IMR-90 (cell line): ENCODE measurements at regions not wholly inside any gene's neighbourhood (a gene's known extent, or its start where the extent isn't known, plus 50 kb on each side); places are given as distances from the start of the nearest gene placed in this dataset.

ENCODE experiments used
- ATAC-seq: fragments of 200-7000 bp; cut with Tn5 transposase; 2 replicates; pipeline ENCODE4 v1.9.1; 2020; ENCODE audit warnings: low read depth, mild to moderate bottlenecking, moderate library complexity
- BruUV-seq: library from RNA; stranded (reverse); fragments of 400-500 nt; replicated peaks from 2 replicates; lab custom pipeline; 2021; lab: Mats Ljungman, UMichigan
- CTCF ChIA-PET: fragments of 300-600 bp; formaldehyde crosslinking; extraction: SDS; loops from one replicate; lab custom pipeline; 2021; ENCODE audit warnings: antibody characterized with exemption; lab: Yijun Ruan, JAX
- POLR2A ChIA-PET: fragments of 300-600 bp; sonication (Branson Sonifier 250); formaldehyde crosslinking; loops from one replicate; lab custom pipeline; 2022; ENCODE audit warnings: antibody characterized with exemption; ENCODE audit not compliant: unreplicated experiment; lab: Charles Lee
- DNase-seq: peaks from one replicate; pipeline ENCODE4 v3.0.0; 2013
- H2AFZ ChIP-seq: replicated peaks from 2 replicates; pipeline ENCODE3; 2013; ENCODE audit warnings: low read length, mild to moderate bottlenecking; ENCODE audit not compliant: poor library complexity
- H2AK5ac ChIP-seq: 2 replicates; pipeline ENCODE4 v1.6.1; 2013; ENCODE audit warnings: low read depth, low read length, inconsistent platforms
- H2AK9ac ChIP-seq: replicated peaks from 2 replicates; pipeline ENCODE3; 2013; ENCODE audit warnings: mild to moderate bottlenecking, low read depth, low read length, moderate library complexity; ENCODE audit not compliant: poor library complexity
- H2BK120ac ChIP-seq: 2 replicates; pipeline ENCODE4 v1.6.1; 2013; ENCODE audit warnings: low read depth, low read length, inconsistent platforms
- H2BK15ac ChIP-seq: 3 replicates; pipeline ENCODE4 v1.6.1; 2013; ENCODE audit warnings: low read depth, low read length, inconsistent platforms
- H2BK20ac ChIP-seq: 2 replicates; pipeline ENCODE4 v1.6.1; 2013; ENCODE audit warnings: low read depth, mild to moderate bottlenecking, inconsistent platforms, low read length, moderate library complexity
- H2BK5ac ChIP-seq: 2 replicates; pipeline ENCODE4 v1.6.1; 2013; ENCODE audit warnings: mild to moderate bottlenecking, low read depth, low read length, inconsistent platforms; ENCODE audit not compliant: poor library complexity, severe bottlenecking
- H3K14ac ChIP-seq: replicated peaks from 2 replicates; pipeline ENCODE4 v1.6.1; 2013; ENCODE audit warnings: low read depth, low read length, inconsistent platforms
- H3K18ac ChIP-seq: 2 replicates; pipeline ENCODE4 v1.6.1; 2013; ENCODE audit warnings: low read depth, low read length, control low read depth
- H3K23ac ChIP-seq: 2 replicates; pipeline ENCODE4 v1.6.1; 2013; ENCODE audit warnings: low read depth, low read length, inconsistent platforms
- H3K27ac ChIP-seq: 2 replicates; pipeline ENCODE4 v1.5.1; 2013; ENCODE audit warnings: mild to moderate bottlenecking, control low read depth, low read length; ENCODE audit not compliant: insufficient read depth
- H3K27me3 ChIP-seq: 2 replicates; pipeline ENCODE4 v1.6.1; 2013; ENCODE audit warnings: low read length; ENCODE audit not compliant: control insufficient read depth, insufficient read depth
- H3K36me3 ChIP-seq: 2 replicates; pipeline ENCODE4 v1.6.1; 2013; ENCODE audit warnings: low read length, mixed read lengths; ENCODE audit not compliant: control insufficient read depth, insufficient read depth
- H3K4ac ChIP-seq: 2 replicates; pipeline ENCODE4 v1.6.1; 2013; ENCODE audit warnings: low read depth, low read length, inconsistent platforms
- H3K4me1 ChIP-seq: 2 replicates; pipeline ENCODE4 v1.6.1; 2013; ENCODE audit warnings: low read length, mixed read lengths; ENCODE audit not compliant: control insufficient read depth, insufficient read depth
- H3K4me2 ChIP-seq: 2 replicates; pipeline ENCODE4 v1.6.1; 2013; ENCODE audit warnings: low read depth, mild to moderate bottlenecking, control low read depth, low read length, moderate library complexity
- H3K4me3 ChIP-seq: 2 replicates; pipeline ENCODE4 v1.5.1; 2013; ENCODE audit warnings: low read depth, mild to moderate bottlenecking, control low read depth, low read length, moderate library complexity; ENCODE audit not compliant: insufficient read depth
- H3K56ac ChIP-seq: 2 replicates; pipeline ENCODE4 v1.6.1; 2013; ENCODE audit warnings: low read length, inconsistent platforms; ENCODE audit not compliant: insufficient read depth; ENCODE audit errors: extremely low read depth
- H3K79me1 ChIP-seq, 2 experiments: 2 replicates each; pipeline ENCODE4 v1.6.1; 2013; ENCODE audit warnings: low read length in 2 of 2, inconsistent platforms in 1 of 2, low read depth in 1 of 2
- H3K9ac ChIP-seq: 2 replicates; pipeline ENCODE4 v1.6.1; 2013; ENCODE audit warnings: low read depth, low read length, control low read depth
- H3K9me1 ChIP-seq: 2 replicates; pipeline ENCODE4 v1.6.1; 2013; ENCODE audit warnings: low read length, inconsistent platforms; ENCODE audit not compliant: insufficient read depth
- H3K9me3 ChIP-seq: 2 replicates; pipeline ENCODE4 v1.6.1; 2013; ENCODE audit warnings: low read length; ENCODE audit not compliant: control insufficient read depth, insufficient read depth
- H4K20me1 ChIP-seq: 2 replicates; pipeline ENCODE4 v1.6.1; 2013; ENCODE audit warnings: low read length, inconsistent platforms; ENCODE audit not compliant: insufficient read depth
- H4K5ac ChIP-seq: 2 replicates; pipeline ENCODE4 v1.6.1; 2013; ENCODE audit warnings: mild to moderate bottlenecking, low read depth, low read length, control low read depth
- H4K8ac ChIP-seq, 2 experiments: 2 replicates each; pipeline ENCODE4 v1.6.1; 2013; ENCODE audit warnings: low read depth in 2 of 2, low read length in 2 of 2, control low read depth in 1 of 2, inconsistent platforms in 1 of 2
- H4K91ac ChIP-seq: 2 replicates; pipeline ENCODE4 v1.6.1; 2013; ENCODE audit warnings: low read depth, low read length, inconsistent platforms; ENCODE audit not compliant: insufficient read depth
- BHLHE40 ChIP-seq: fragments of 150-350 bp; IDR thresholded peaks from 2 replicates; pipeline ENCODE4 v1.6.1; 2016; ENCODE audit warnings: mild to moderate bottlenecking, low read depth, low read length
- CHD1 ChIP-seq: IDR thresholded peaks from 2 replicates; pipeline ENCODE4 v1.6.1; 2012; ENCODE audit warnings: low read depth, low read length, improper control_type of control experiment
- FOS ChIP-seq: fragments of 150-350 bp; IDR thresholded peaks from 2 replicates; pipeline ENCODE4 v1.6.1; 2016; ENCODE audit warnings: low read depth, low read length
- MAFK ChIP-seq: IDR thresholded peaks from 2 replicates; pipeline ENCODE4 v1.6.1; 2012; ENCODE audit warnings: low read depth, low read length, improper control_type of control experiment
- MAZ ChIP-seq: IDR thresholded peaks from 2 replicates; pipeline ENCODE4 v1.6.1; 2012; ENCODE audit warnings: low read depth, mild to moderate bottlenecking, low read length, improper control_type of control experiment, moderate library complexity, borderline replicate concordance
- MXI1 ChIP-seq: IDR thresholded peaks from 2 replicates; pipeline ENCODE4 v1.6.1; 2012; ENCODE audit warnings: low read depth, mild to moderate bottlenecking, low read length, moderate library complexity, borderline replicate concordance
- POLR2A ChIP-seq: IDR thresholded peaks from 2 replicates; pipeline ENCODE4 v1.6.1; 2012; ENCODE audit warnings: mild to moderate bottlenecking, low read depth, low read length
- RAD21 ChIP-seq: IDR thresholded peaks from 2 replicates; pipeline ENCODE4 v1.6.1; 2012; ENCODE audit warnings: low read length, improper control_type of control experiment
- RCOR1 ChIP-seq: IDR thresholded peaks from 2 replicates; pipeline ENCODE4 v1.6.1; 2012; ENCODE audit warnings: mild to moderate bottlenecking, low read length, improper control_type of control experiment; ENCODE audit not compliant: insufficient replicate concordance
- WGBS, 2 experiments: methylation state at CpG; one replicate each; pipeline versions ENCODE4 v1.1.5 to v1.1.7; 2013; ENCODE audit warnings: missing lambda C conversion rate in 2 of 2; ENCODE audit not compliant: insufficient read length in 1 of 2; ENCODE audit errors: extremely low coverage in 2 of 2; 5-methylcytosine and 5-hydroxymethylcytosine counted together
- dilution Hi-C: fragments of 300-500 bp; cut with HindIII; formaldehyde crosslinking; loops from one replicate; pipeline ENCODE4 v1.14.3; 2018; ENCODE audit warnings: low sequenced_read_pairs; ENCODE audit not compliant: unreplicated experiment
- in situ Hi-C: fragments of 300-500 bp; cut with MboI; formaldehyde crosslinking; loops from 3 replicates; pipeline ENCODE4 v1.14.3; 2019; ENCODE audit warnings: low sequenced_read_pairs, inconsistent platforms, mixed read lengths
- intact Hi-C: fragments of 100-400 bp; cut with micrococcal nuclease; formaldehyde crosslinking; loops from 2 replicates; pipeline ENCODE4 v1.10.0; 2022
- TF ChIP-seq, protein P1 (sequence below): conservative IDR thresholded peaks from 2 replicates; pipeline ENCODE4 v1.5.1; 2012; ENCODE audit warnings: mild to moderate bottlenecking, low read depth, low read length, improper control_type of control experiment

DNA sequence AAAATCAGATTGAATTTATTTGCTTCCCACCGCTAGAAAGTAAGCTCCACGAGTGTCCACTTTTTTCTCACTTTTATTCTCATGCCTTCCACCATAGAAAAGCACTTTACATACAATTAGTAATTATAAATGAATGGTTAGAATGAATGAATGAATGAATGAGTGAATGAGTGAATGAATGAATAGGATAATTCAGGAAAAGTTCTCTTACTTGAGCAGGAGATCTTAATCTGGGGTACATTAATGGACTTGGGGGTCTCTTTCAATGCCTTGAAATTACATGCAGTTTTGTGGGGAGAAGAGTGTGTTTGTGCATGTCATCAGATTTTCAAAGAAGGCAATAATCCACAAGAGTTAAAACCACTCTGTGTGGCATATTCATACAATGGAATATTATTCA lies 229.9 kb upstream of the NR4A3 start:
- Histone ChIP-seq H3K9me3 (no peaks in the 10 kb centered on the region), H3K79me1 (no peaks in the 10 kb centered on the region), H2BK120ac (no peak overlapping the region), H2BK15ac (no peak overlapping the region), H2AK9ac (no peak overlapping the region), H3K18ac (no peak overlapping the region), H3K27ac (no peak overlapping the region), H3K14ac (no peak overlapping the region), H4K20me1 (no peaks in the 10 kb centered on the region), H3K4me3 (no peak overlapping the region), H4K91ac (no peak overlapping the region), H3K9me1 (no peaks in the 10 kb centered on the region), H2AFZ (no peak overlapping the region), H4K8ac (no peak overlapping the region), H3K27me3 (peaks cover 5% of the 10 kb centered on the region; the same call in 1 of the 2 replicates), H3K23ac (no peak overlapping the region), H3K4ac (no peak overlapping the region), H3K56ac (no peak overlapping the region), H4K5ac (no peak overlapping the region), H3K4me1 (no peaks in the 10 kb centered on the region), H2AK5ac (no peak overlapping the region), H2BK20ac (no peak overlapping the region), H3K36me3 (no peaks in the 10 kb centered on the region), H2BK5ac (no peak overlapping the region), H3K4me2 (no peak overlapping the region), H3K9ac (no peak overlapping the region)
- in situ Hi-C loops (no loop called here), intact Hi-C loops (no loop called here), dilution Hi-C loops (no loop called here)
- no peak for TF ChIP-seq MAFK
- no peak for TF ChIP-seq RAD21
- TF ChIP-seq, protein P1, sequence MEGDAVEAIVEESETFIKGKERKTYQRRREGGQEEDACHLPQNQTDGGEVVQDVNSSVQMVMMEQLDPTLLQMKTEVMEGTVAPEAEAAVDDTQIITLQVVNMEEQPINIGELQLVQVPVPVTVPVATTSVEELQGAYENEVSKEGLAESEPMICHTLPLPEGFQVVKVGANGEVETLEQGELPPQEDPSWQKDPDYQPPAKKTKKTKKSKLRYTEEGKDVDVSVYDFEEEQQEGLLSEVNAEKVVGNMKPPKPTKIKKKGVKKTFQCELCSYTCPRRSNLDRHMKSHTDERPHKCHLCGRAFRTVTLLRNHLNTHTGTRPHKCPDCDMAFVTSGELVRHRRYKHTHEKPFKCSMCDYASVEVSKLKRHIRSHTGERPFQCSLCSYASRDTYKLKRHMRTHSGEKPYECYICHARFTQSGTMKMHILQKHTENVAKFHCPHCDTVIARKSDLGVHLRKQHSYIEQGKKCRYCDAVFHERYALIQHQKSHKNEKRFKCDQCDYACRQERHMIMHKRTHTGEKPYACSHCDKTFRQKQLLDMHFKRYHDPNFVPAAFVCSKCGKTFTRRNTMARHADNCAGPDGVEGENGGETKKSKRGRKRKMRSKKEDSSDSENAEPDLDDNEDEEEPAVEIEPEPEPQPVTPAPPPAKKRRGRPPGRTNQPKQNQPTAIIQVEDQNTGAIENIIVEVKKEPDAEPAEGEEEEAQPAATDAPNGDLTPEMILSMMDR: no peak
- no peak for TF ChIP-seq MXI1
- TF ChIP-seq CHD1: no peak
- TF ChIP-seq FOS: no peak
- no peak for TF ChIP-seq BHLHE40
- no peak for TF ChIP-seq RCOR1
- no peak for TF ChIP-seq MAZ
- no peak for TF ChIP-seq POLR2A
- no CpG with 5 or more reads among the region's 2 CpGs for WGBS, 2 experiments
- no TSS peak for BruUV-seq
- POLR2A ChIA-PET: no interaction called here
- no peak for ATAC-seq
- CTCF ChIA-PET: no interaction called here
- no peak for DNase-seq
